D721Med (cell line): ENCODE measurements at regions not wholly inside any gene's neighbourhood (a gene's known extent, or its start where the extent isn't known, plus 50 kb on each side); places are given as distances from the start of the nearest gene placed in this dataset.
"Not testable (repeated sequence)": the region's sequence is repeated elsewhere in the genome, so short reads cannot be mapped to it uniquely, and the experiment has no call there.

Source experiments
- DNase-seq: peaks from one replicate; pipeline ENCODE4 v3.0.0; 2011; ENCODE audit warnings: low spot score; ENCODE audit not compliant: insufficient read length
- FAIRE-seq: peaks from 2 replicates; lab custom pipeline; 2011; peaks lifted over from hg19 to GRCh38; lab: Jason Lieb, UNC
- CTCF ChIP-seq: IDR thresholded peaks from 2 replicates; pipeline ENCODE4 v1.5.1; 2012; ENCODE audit warnings: mild to moderate bottlenecking, control low read depth; ENCODE audit not compliant: insufficient read depth; ENCODE audit errors: missing control alignments

GRCh38 chr9:95570646-95571045 is 53.9 kb upstream of the PTCH1 start:
- FAIRE-seq: no peak
- no peak for DNase-seq
- no peak for TF ChIP-seq CTCF

GRCh38 chr9:95570150-95570549 is 53.4 kb upstream of the PTCH1 start:
- FAIRE-seq (no peak), DNase-seq (no peak)
- no peak for TF ChIP-seq CTCF

- not testable (repeated sequence) for FAIRE-seq, DNase-seq
Observed at GRCh38 chr9:95568735-95569134, 52.0 kb upstream of the PTCH1 start.
